Fibroblast of upper back skin (primary cell): ENCODE measurements at regions not wholly inside any gene's neighbourhood (a gene's known extent, or its start where the extent isn't known, plus 50 kb on each side); places are given as distances from the start of the nearest gene placed in this dataset.
"Not testable (repeated sequence)": the region's sequence is repeated elsewhere in the genome, so short reads cannot be mapped to it uniquely, and the experiment has no call there.

Experiments
- DNase-seq: peaks from one replicate; pipeline ENCODE4 v3.0.0-alpha.2; 2013

GRCh38 chr9:62798884-62799850, 1609.3 kb downstream of the SPATA31A7 start:
- peak; percentile 44 for DNase-seq

- peak; percentile 13 for DNase-seq
These were observed 1610.1 kb downstream of the SPATA31A7 start for GRCh38 chr9:62799851-62800371.

DNA sequence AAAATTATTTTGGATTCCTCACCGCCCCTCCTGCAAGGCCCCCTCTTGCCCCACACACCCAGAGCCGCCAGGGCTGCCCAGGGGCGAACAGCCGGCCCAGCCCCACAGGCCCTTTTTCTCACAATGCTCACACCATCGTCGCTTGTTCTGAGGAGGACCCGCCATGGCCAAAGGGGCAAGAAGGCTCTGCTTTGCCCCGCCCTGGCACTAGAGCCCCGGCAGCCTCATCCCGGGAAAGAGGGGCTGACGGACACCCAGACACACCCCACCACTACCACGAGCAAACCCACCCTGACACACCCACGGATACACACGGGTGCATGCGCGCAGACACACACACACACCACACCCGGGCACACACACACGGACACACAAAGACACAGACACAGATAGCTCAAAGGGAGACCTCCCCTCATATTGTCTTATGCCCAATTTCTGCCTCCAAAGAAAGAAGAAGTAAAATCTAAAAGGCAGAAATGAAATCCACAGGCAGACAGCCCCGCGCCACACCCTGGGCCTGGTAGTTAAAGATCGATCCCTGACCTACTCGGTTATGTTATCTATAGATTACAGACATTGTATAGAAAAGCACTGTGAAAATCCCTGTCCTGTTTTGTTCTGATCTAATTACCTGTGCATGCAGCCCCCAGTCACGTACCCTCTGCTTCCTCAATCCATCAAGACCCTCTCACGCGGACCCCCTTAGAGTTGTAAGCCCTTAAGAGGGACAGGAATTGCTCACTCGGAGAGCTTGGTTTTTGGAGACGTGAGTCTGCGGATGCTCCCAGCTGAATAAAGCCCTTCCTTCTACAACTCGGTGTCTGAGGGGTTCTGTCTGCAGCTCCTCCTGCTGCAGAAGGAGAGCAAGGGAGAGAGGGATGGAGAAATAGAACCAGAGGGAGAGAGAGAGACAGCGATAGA, 1610.9 kb downstream of the SPATA31A7 start:
- DNase-seq, result peak; percentile 29

GRCh38 chr9:62801372-62801811, 1611.6 kb downstream of the SPATA31A7 start:
- not testable (repeated sequence) for DNase-seq

GRCh38 chr9:62801961-62802718, 1612.3 kb downstream of the SPATA31A7 start:
- DNase-seq, result peak; percentile 81

DNA sequence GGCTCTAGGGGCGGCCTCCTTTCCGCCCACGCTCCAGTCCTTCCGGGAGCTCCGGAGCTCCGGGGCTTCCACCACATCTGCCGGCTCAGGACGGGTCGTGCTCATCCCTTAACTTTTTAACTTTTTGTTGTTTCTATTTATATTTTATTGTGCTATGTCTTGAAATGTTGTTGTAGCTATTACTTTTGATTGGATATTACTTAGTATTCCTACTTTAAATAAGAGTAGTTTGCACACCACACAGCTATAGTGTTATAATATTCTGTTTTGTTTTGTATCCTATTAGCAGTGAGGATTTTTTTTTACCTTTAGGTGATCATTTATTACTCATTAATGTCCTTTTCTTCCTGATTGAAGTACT, 1612.9 kb downstream of the SPATA31A7 start:
- DNase-seq, result not testable (repeated sequence)

GRCh38 chr9:62803099-62803498, 1613.3 kb downstream of the SPATA31A7 start:
- not testable (repeated sequence) for DNase-seq

DNA sequence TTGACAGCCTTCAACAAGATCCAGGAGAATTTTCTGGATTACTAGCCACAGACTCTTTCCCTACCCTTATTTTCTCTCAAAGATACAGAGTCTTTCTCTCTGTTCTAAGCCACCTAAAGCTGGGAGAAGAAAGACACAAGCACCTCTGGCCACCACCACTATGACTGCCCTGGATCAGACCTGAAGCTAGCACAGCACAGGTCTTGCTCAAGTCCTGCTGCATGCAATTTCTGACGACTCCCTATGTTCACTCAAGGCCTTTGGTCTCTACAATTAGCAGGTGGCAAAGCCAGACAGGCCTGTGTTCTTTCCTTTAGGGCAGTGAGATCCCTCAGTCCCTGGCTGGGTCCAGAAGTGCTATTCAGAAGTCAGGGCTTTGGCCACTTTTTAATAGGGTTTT, 1614.5 kb downstream of the SPATA31A7 start:
- DNase-seq, result not testable (repeated sequence)

DNA sequence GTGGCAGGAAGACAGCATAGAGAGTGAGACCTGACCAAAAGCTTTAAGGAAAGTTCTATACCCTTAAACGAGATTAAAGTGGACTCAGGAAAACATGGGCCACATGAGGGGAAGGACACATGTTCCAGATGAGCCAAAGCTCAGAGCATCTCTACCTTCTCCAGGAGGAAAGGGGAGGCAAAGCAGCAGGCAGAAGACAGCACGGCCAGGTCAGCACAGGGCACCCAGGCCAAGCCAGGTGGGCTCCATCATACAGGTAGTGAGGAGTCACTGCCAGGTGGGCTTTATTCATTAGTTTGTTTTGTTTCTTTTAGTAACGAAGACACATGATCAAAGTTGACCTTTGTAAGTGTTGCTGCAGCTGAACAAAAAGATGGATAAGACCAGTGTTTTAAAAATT, 1617.6 kb downstream of the SPATA31A7 start:
- not testable (repeated sequence) for DNase-seq

- not testable (repeated sequence) for DNase-seq
These were observed 1618.2 kb downstream of the SPATA31A7 start for GRCh38 chr9:62808081-62808480.

GRCh38 chr9:62810318-62810717, 1620.5 kb downstream of the SPATA31A7 start:
- not testable (repeated sequence) for DNase-seq

DNA sequence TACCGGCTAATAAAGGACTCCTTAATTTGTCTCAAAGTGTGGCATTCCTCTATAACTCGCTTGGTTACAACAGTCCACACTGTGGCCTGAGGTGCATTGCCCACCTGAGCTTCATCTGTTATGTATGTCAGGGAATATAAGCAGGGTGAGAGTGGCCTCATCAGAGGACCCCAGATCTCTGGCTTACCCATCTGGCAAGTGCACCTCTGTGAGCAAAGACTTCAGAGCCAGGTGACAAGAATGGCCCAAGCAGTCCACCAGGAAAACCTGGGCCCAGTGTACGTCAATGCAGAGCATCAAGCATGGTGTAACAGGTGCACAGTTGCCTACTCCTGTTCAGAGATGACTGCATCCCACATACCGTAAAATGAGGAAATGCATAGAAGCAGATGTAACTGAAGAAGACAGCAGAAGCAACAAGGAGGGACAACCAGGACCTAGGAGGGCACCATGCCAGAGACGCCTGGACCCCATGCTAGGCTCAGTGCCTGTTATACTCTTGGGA, 1621.0 kb downstream of the SPATA31A7 start:
- not testable (repeated sequence) for DNase-seq

- peak; percentile 33 for DNase-seq
These were observed 1625.6 kb downstream of the SPATA31A7 start for GRCh38 chr9:62815436-62815835.

DNA sequence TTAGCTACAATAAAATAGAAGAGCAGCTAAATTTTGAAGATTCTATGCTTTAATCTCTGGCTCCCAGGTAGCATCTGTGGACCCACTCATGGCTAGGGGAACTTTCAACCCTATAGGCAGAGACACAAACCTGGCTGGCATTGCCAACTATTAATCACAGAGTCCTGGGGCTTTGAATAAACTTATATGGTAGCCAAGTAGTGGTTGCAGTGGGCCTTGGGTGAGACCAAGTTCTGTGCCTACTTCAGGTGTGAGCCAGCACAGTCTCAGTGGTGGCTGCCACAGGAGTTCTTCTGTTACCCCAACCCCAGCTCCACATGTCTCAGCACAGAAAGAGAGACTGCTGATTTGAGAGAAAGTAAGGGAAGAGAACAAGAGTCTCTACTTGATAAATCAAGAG, 1626.5 kb downstream of the SPATA31A7 start:
- DNase-seq, result not testable (repeated sequence)

GRCh38 chr9:62817214-62817613, 1627.4 kb downstream of the SPATA31A7 start:
- DNase-seq, result not testable (repeated sequence)

DNA sequence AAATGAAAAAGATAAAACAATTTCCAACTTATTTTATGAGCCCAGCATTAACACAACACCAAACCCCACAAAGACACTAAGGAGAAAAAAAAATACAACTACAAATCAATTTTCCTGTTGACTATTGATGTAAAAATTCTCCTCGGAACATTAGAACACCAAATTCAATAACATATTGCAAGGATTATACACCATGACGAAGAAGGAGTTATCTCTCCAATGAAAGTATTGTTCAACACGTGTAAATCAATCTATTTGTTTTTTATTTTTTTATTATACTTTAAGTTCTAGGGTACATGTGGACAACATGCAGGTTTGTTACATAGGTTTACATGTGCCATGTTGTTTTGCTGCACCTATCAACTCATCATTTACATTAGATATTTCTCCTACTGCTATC, 1632.3 kb downstream of the SPATA31A7 start:
- not testable (repeated sequence) for DNase-seq

DNA sequence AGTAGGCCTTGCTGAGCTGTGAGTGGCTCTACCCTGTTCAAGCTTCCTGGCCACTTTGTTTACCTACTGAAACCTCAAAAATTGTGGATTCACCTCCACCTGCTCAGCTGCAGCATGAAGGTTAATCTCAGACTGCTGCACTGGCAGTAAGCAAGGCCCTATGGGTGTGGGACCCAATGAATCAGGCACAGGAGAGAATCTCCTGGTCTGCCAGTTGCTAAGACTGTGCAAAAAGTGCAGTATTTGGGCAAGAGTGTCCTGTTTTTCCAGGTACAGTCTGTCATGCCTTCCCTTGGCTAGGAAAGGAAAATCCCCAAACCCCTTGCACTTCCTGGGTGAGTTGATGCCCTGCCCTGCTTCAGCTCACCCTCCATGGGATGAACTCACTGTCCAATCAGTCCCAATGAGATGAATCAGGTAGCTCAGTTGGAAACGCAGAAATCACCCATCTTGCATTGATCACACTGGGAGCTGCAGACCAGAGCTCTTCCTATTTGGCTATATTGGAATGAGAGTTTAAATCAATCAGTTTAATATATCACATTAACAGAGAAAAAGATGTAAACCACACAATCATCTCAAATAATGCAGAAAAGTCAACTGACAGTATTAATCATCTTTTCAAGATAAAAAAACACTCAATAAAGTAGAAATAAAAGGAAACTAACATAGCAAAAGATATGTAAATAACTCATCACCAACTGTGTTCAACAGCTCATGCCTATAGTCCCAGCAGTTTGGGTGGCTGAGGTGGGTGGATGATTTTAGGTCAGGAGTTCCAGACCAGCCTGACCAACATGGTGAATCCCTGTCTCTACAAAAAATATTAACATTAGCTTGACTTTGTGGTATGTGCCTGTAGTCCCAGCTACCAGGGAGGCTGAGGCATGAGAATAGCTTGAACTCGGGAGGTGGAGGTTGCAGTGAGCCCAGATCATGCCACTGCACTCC, 1638.4 kb downstream of the SPATA31A7 start:
- not testable (repeated sequence) for DNase-seq

DNA sequence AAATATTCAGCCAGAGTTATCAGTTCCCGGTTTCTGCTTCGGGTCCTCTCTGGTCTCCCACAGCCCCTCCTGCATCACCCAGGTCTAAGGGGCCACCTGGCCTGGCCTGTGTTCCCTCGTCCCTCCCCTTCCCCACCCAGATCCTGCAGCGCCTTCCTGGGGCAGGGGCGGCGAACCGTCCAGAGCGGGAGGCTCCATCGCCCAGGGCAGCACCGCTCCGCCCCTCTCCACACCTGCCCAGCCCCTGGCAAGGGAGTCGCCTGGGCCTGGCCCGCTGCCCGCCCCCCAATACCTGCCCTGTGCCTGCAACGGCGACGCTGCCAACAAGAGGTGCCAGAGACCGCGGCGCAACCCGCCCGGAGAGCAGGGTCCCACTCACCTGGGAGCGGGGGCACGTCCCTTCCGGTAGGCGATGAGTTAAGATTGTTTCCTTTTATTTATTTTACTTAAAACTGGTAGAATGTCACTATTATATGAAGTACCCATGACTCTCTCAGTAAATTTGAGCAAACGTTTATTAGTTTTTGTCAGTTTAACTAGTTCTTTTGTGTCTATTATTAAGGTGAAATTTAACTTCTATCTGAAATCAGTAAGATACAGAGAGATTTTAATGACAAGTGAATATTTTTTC, 1641.1 kb downstream of the SPATA31A7 start:
- DNase-seq, result not testable (repeated sequence)

- DNase-seq, result not testable (repeated sequence)
These were observed 1643.7 kb downstream of the SPATA31A7 start for GRCh38 chr9:62833323-62834200.
